HL-60 (cell line): ENCODE measurements at regions not wholly inside any gene's neighbourhood (a gene's known extent, or its start where the extent isn't known, plus 50 kb on each side); places are given as distances from the start of the nearest gene placed in this dataset.

Experiments used
- DNase-seq, 2 experiments: peaks; one replicate each; pipeline ENCODE4 v3.0.0-alpha.2; 2010 to 2020; ENCODE audit warnings: low read depth in 1 of 2, low spot score in 1 of 2
- H3K27ac ChIP-seq: fragments of 250-450 bp; sonication (Bioruptor Pico); replicated peaks from 2 replicates; pipeline ENCODE4 v1.5.1; 2020; ENCODE audit warnings: mild to moderate bottlenecking, moderate library complexity
- H3K27me3 ChIP-seq: fragments of 250-450 bp; sonication (Bioruptor Pico); 2 replicates; pipeline ENCODE4 v1.5.1; 2021; ENCODE audit warnings: mild to moderate bottlenecking, moderate library complexity; ENCODE audit not compliant: insufficient read depth, poor library complexity, severe bottlenecking
- H3K4me3 ChIP-seq: replicated peaks from 2 replicates; pipeline ENCODE4 v1.5.1; 2011; ENCODE audit warnings: mild to moderate bottlenecking, control low read depth, low read length; ENCODE audit not compliant: insufficient read depth
- CTCF ChIP-seq: IDR thresholded peaks from one replicate; pipeline ENCODE4 v1.5.1; 2011; ENCODE audit warnings: low read length, control low read depth, inconsistent platforms; ENCODE audit not compliant: insufficient read depth
- GABPA ChIP-seq: IDR thresholded peaks from 2 replicates; pipeline ENCODE4 v1.6.1; 2012; ENCODE audit warnings: low read depth
- POLR2AphosphoS5 ChIP-seq: IDR thresholded peaks from 2 replicates; pipeline ENCODE4 v1.6.1; 2012; ENCODE audit warnings: low read depth
- REST ChIP-seq: IDR thresholded peaks from 2 replicates; pipeline ENCODE4 v1.6.1; 2012; ENCODE audit warnings: low read depth; ENCODE audit not compliant: insufficient replicate concordance
- SPI1 ChIP-seq: IDR thresholded peaks from 2 replicates; pipeline ENCODE4 v1.6.1; 2012; ENCODE audit warnings: low read depth, mild to moderate bottlenecking, borderline replicate concordance

- H3K27ac ChIP-seq, result no peak overlapping the region
- no peak for DNase-seq
- H3K27me3 ChIP-seq, result no peaks in the 10 kb centered on the region
- TF ChIP-seq GABPA, result no peak
- TF ChIP-seq POLR2AphosphoS5, result no peak
- TF ChIP-seq SPI1, result no peak
- no peak for TF ChIP-seq REST
- TF ChIP-seq CTCF, result no peak
- H3K4me3 ChIP-seq, result no peak overlapping the region
These were observed 152.5 kb downstream of the AKR1D1 start for GRCh38 chr7:138228769-138229168.

- H3K4me3 ChIP-seq, result no peak overlapping the region
- H3K27ac ChIP-seq, result no peak overlapping the region
- no peak for TF ChIP-seq REST
- no peak for TF ChIP-seq CTCF
- no peak for TF ChIP-seq POLR2AphosphoS5
- TF ChIP-seq GABPA, result no peak
- TF ChIP-seq SPI1, result no peak
- DNase-seq, result no peak
- H3K27me3 ChIP-seq, result no peaks in the 10 kb centered on the region
These were observed 156.9 kb downstream of the AKR1D1 start for GRCh38 chr7:138233189-138233588.

GRCh38 chr7:138235207-138235606 lies 158.9 kb downstream of the AKR1D1 start:
- DNase-seq, result no peak
- H3K27me3 ChIP-seq, result no peaks in the 10 kb centered on the region
- TF ChIP-seq CTCF (no peak), REST (no peak), SPI1 (no peak), POLR2AphosphoS5 (no peak)
- no peak overlapping the region for H3K27ac ChIP-seq
- no peak overlapping the region for H3K4me3 ChIP-seq
